ENCODE measurements at regions not wholly inside any gene's neighbourhood (a gene's known extent, or its start where the extent isn't known, plus 50 kb on each side); places are given as distances from the start of the nearest gene placed in this dataset.
"Not testable (repeated sequence)": the region's sequence is repeated elsewhere in the genome, so short reads cannot be mapped to it uniquely, and the experiment has no call there.

GRCh38 chr1:196366-196765, 255.1 kb downstream of the OR4F29 start:
- DNase-seq: not testable (repeated sequence)

- DNase-seq: not testable (repeated sequence)
Observed at GRCh38 chr1:191296-192049, 260.0 kb downstream of the OR4F29 start.

GRCh38 chr1:190678-191077, 260.8 kb downstream of the OR4F29 start:
- not testable (repeated sequence) for DNase-seq

GRCh38 chr1:189915-190314, 261.6 kb downstream of the OR4F29 start:
- DNase-seq: not testable (repeated sequence)

- not testable (repeated sequence) for DNase-seq
Observed at GRCh38 chr1:189270-189669, 262.2 kb downstream of the OR4F29 start.

- DNase-seq: not testable (repeated sequence)
Observed at GRCh38 chr1:187298-187697, 264.2 kb downstream of the OR4F29 start.

GRCh38 chr1:186691-187131, 264.8 kb downstream of the OR4F29 start:
- not testable (repeated sequence) for DNase-seq

GRCh38 chr1:186223-186622, 265.3 kb downstream of the OR4F29 start:
- not testable (repeated sequence) for DNase-seq

GRCh38 chr1:185526-185925, 266.0 kb downstream of the OR4F29 start:
- DNase-seq: not testable (repeated sequence)

GRCh38 chr1:184336-184686, 267.2 kb downstream of the OR4F29 start:
- not testable (repeated sequence) for DNase-seq

GRCh38 chr1:183620-184335, 267.7 kb downstream of the OR4F29 start:
- not testable (repeated sequence) for DNase-seq

- DNase-seq: not testable (repeated sequence)
Observed at GRCh38 chr1:183081-183480, 268.4 kb downstream of the OR4F29 start.

- not testable (repeated sequence) for DNase-seq
Observed at GRCh38 chr1:182631-183030, 268.8 kb downstream of the OR4F29 start.

GRCh38 chr1:181247-182216, 269.9 kb downstream of the OR4F29 start:
- DNase-seq: peak; percentile 30 to 35

GRCh38 chr1:180749-181205, 270.7 kb downstream of the OR4F29 start:
- DNase-seq: peak in 1 of 2 donors; percentile 12

- not testable (repeated sequence) for DNase-seq
Observed at GRCh38 chr1:138842-139241, 312.6 kb downstream of the OR4F29 start.

GRCh38 chr1:137664-138063, 313.8 kb downstream of the OR4F29 start:
- DNase-seq: not testable (repeated sequence)

- DNase-seq: not testable (repeated sequence)
Observed at GRCh38 chr1:136344-136932, 315.0 kb downstream of the OR4F29 start.

GRCh38 chr1:134936-135335, 316.5 kb downstream of the OR4F29 start:
- not testable (repeated sequence) for DNase-seq

GRCh38 chr1:118440-118839, 333.0 kb downstream of the OR4F29 start:
- not testable (repeated sequence) for DNase-seq

GRCh38 chr1:115534-115933, 335.9 kb downstream of the OR4F29 start:
- not testable (repeated sequence) for DNase-seq

GRCh38 chr1:104776-105175, 346.7 kb downstream of the OR4F29 start:
- DNase-seq: not testable (repeated sequence)

All from inflammatory macrophage treated with lipopolysaccharide for 1 hour (primary cell).